Kidney capillary endothelial cell (primary cell): ENCODE measurements at regions not wholly inside any gene's neighbourhood (a gene's known extent, or its start where the extent isn't known, plus 50 kb on each side); places are given as distances from the start of the nearest gene placed in this dataset.
"Not testable (repeated sequence)": the region's sequence is repeated elsewhere in the genome, so short reads cannot be mapped to it uniquely, and the experiment has no call there.

Source experiments
- DNase-seq: peaks from one replicate; pipeline ENCODE4 v3.0.0-alpha.2; 2018; ENCODE audit warnings: low spot score

- no peak for DNase-seq
These were observed 126.4 kb downstream of the CCER1 start for GRCh38 chr12:90828621-90829020.

GRCh38 chr12:90827567-90827966 is 127.4 kb downstream of the CCER1 start:
- DNase-seq = no peak

GRCh38 chr12:90826036-90826435 is 128.9 kb downstream of the CCER1 start:
- no peak for DNase-seq

GRCh38 chr12:90823859-90824258 is 131.1 kb downstream of the CCER1 start:
- no peak for DNase-seq

- DNase-seq = no peak
These were observed 135.3 kb downstream of the CCER1 start for GRCh38 chr12:90819709-90820108.

GRCh38 chr12:90816353-90817089 is 138.5 kb downstream of the CCER1 start:
- DNase-seq = peak; percentile 89

- DNase-seq = no peak
These were observed 145.0 kb downstream of the CCER1 start for GRCh38 chr12:90809940-90810339.

- no peak for DNase-seq
These were observed 146.4 kb downstream of the CCER1 start for GRCh38 chr12:90808568-90808967.

- DNase-seq = no peak
These were observed 152.2 kb downstream of the CCER1 start for GRCh38 chr12:90802727-90803126.

- DNase-seq = peak; percentile 57
These were observed 153.2 kb downstream of the CCER1 start for GRCh38 chr12:90801776-90802175.

- no peak for DNase-seq
These were observed 160.8 kb downstream of the CCER1 start for GRCh38 chr12:90794212-90794611.

GRCh38 chr12:90792718-90793117 is 162.3 kb downstream of the CCER1 start:
- DNase-seq = not testable (repeated sequence)

- DNase-seq = no peak
These were observed 163.5 kb downstream of the CCER1 start for GRCh38 chr12:90791445-90791844.

- DNase-seq = no peak
These were observed 164.2 kb downstream of the CCER1 start for GRCh38 chr12:90790747-90791146.

GRCh38 chr12:90773491-90773890 is 181.5 kb downstream of the CCER1 start:
- DNase-seq = no peak

- DNase-seq = no peak
These were observed 184.1 kb downstream of the CCER1 start for GRCh38 chr12:90770861-90771260.

GRCh38 chr12:90757957-90758356 is 197.0 kb downstream of the CCER1 start:
- DNase-seq = no peak

- DNase-seq = no peak
These were observed 209.8 kb downstream of the CCER1 start for GRCh38 chr12:90745211-90745610.

- DNase-seq = no peak
These were observed 213.4 kb downstream of the CCER1 start for GRCh38 chr12:90741611-90742010.

GRCh38 chr12:90729736-90730135 is 225.2 kb downstream of the CCER1 start:
- no peak for DNase-seq

GRCh38 chr12:90712671-90713070 is 242.3 kb downstream of the CCER1 start:
- no peak for DNase-seq

GRCh38 chr12:90710711-90711110 is 244.3 kb downstream of the CCER1 start:
- no peak for DNase-seq

- DNase-seq = no peak
These were observed 248.9 kb downstream of the CCER1 start for GRCh38 chr12:90706036-90706435.

GRCh38 chr12:90695415-90695814 is 259.6 kb downstream of the CCER1 start:
- no peak for DNase-seq
